B cell (primary cell): ENCODE measurements at regions not wholly inside any gene's neighbourhood (a gene's known extent, or its start where the extent isn't known, plus 50 kb on each side); places are given as distances from the start of the nearest gene placed in this dataset.

Experiments
- EZH2 ChIP-seq: IDR thresholded peaks from 2 replicates; pipeline ENCODE4 v1.6.1; 2012; ENCODE audit warnings: borderline replicate concordance, low read depth, mild to moderate bottlenecking, moderate library complexity, low read length; ENCODE audit not compliant: insufficient read depth, poor library complexity, severe bottlenecking
- TF ChIP-seq, protein P1 (sequence below): fragments of 200-600 bp; IDR thresholded peaks from one replicate; pipeline ENCODE4 v1.8.0; 2022; ENCODE audit warnings: antibody characterized with exemption, mild to moderate bottlenecking

DNA sequence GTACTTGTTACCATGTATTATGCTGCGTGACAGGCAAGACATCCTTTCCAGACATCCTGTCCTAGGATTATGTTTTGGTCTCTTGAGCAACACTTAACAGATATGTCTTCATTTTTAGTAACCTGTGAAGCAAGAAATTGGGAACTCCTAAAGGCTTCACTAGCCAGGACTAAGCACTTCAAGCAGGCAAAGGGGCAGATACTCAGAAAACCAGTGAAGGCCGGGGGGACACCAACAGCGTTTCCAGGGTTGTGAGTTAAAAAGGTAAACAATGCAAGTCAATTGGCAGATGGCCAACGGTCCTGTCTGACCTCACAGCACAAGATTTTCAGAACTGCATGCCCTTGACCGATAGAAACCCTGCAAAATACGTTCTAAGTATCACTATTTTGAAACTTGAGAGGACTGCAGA, 77.6 kb upstream of the SFMBT2 start:
- TF ChIP-seq EZH2, result no peak
- TF ChIP-seq, protein P1, sequence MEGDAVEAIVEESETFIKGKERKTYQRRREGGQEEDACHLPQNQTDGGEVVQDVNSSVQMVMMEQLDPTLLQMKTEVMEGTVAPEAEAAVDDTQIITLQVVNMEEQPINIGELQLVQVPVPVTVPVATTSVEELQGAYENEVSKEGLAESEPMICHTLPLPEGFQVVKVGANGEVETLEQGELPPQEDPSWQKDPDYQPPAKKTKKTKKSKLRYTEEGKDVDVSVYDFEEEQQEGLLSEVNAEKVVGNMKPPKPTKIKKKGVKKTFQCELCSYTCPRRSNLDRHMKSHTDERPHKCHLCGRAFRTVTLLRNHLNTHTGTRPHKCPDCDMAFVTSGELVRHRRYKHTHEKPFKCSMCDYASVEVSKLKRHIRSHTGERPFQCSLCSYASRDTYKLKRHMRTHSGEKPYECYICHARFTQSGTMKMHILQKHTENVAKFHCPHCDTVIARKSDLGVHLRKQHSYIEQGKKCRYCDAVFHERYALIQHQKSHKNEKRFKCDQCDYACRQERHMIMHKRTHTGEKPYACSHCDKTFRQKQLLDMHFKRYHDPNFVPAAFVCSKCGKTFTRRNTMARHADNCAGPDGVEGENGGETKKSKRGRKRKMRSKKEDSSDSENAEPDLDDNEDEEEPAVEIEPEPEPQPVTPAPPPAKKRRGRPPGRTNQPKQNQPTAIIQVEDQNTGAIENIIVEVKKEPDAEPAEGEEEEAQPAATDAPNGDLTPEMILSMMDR, result no peak
